ENCODE measurements at regions not wholly inside any gene's neighbourhood (a gene's known extent, or its start where the extent isn't known, plus 50 kb on each side); places are given as distances from the start of the nearest gene placed in this dataset.

DNA sequence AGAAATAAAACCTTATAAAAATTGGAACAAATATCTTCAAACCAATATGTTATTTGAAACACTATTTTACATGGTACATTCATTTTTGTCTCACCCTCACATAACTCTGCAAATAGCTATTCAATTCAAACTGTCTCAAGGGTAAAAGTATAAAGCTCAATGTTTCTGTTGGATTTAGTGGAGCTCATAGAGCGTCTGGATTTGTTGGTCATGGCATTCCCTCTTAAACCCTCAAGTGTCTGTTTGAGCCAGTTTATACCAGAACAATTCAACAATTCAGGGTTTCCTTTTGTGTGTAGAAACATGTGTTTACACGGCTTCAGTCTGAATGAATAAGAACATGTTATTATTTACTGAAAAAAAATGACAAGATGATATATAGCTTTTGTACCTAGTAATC is 161.6 kb downstream of the PCDH18 start:
- no peak for TF ChIP-seq EZH2phosphoT487 (IDR thresholded peaks at IDR 0.05; ENCODE audit: borderline replicate concordance, low read length)
- no peak for TF ChIP-seq CTCF (conservative IDR thresholded peaks at IDR 0.05; ENCODE audit: low read depth, low read length)
- TF ChIP-seq EZH2 (IDR thresholded peaks at IDR 0.05; ENCODE audit: low read length, unreplicated experiment) = no peak
